Spleen (tissue), 7 donors: ENCODE measurements at regions not wholly inside any gene's neighbourhood (a gene's known extent, or its start where the extent isn't known, plus 50 kb on each side); places are given as distances from the start of the nearest gene placed in this dataset.

Experiments used
- POLR2A ChIP-seq, 3 donors: fragments of 450-650 bp; IDR thresholded peaks; one replicate each; pipeline ENCODE4 v1.5.1; 2017; ENCODE audit warnings: antibody characterized with exemption in 3 of 3, mild to moderate bottlenecking in 1 of 3
- POLR2AphosphoS5 ChIP-seq, 3 donors: sonication (generic); formaldehyde crosslinking; IDR thresholded peaks; one replicate each; pipeline ENCODE4 v1.5.1; 2017; ENCODE audit warnings: antibody characterized with exemption in 3 of 3
- TF ChIP-seq, protein P1 (sequence below), 11 experiments: fragments of 200-600 bp in 7 of 11; fragments of 450-650 bp in 4 of 11; sonication (generic) in 4 of 11; IDR thresholded peaks in 8 of 11; conservative IDR thresholded peaks in 3 of 11; 1 replicate in 7 of 11; 2 replicates in 4 of 11; pipeline versions ENCODE4 v1.4.0 to v1.8.0; 2016 to 2021; ENCODE audit warnings: antibody characterized with exemption in 11 of 11, inconsistent platforms in 4 of 11, mild to moderate bottlenecking in 1 of 11
- donor health status: DM: no; HTN: no; CAD: no; lungs with moderate emphysema.
- donor health status: DM: no; HTN: no; CAD: no.
- donor health status: DM: no; HTN: no; CAD: no.

DNA sequence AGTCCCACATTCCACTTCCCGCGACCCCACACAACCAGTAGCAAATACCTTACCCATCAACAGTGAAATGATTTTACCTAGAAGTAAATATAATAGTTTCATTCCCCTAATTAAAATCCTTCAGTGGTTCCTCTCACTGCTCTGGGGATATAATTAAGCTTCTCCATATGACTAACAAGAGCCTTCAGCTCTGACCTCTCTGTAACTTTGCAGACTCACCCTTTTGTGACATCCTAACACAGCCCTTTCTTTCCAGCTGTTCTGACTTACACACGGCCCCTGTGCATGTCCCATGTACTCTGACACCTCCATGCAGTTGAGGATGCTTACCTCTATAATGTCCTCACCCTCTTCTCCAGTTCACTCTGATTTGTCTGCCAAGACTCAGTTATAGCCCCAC is 137.3 kb upstream of the SPAG17 start:
- TF ChIP-seq POLR2AphosphoS5 (IDR thresholded peaks at IDR 0.05) (no peak), POLR2A (IDR thresholded peaks at IDR 0.05) (no peak)
- TF ChIP-seq, protein P1, sequence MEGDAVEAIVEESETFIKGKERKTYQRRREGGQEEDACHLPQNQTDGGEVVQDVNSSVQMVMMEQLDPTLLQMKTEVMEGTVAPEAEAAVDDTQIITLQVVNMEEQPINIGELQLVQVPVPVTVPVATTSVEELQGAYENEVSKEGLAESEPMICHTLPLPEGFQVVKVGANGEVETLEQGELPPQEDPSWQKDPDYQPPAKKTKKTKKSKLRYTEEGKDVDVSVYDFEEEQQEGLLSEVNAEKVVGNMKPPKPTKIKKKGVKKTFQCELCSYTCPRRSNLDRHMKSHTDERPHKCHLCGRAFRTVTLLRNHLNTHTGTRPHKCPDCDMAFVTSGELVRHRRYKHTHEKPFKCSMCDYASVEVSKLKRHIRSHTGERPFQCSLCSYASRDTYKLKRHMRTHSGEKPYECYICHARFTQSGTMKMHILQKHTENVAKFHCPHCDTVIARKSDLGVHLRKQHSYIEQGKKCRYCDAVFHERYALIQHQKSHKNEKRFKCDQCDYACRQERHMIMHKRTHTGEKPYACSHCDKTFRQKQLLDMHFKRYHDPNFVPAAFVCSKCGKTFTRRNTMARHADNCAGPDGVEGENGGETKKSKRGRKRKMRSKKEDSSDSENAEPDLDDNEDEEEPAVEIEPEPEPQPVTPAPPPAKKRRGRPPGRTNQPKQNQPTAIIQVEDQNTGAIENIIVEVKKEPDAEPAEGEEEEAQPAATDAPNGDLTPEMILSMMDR (IDR thresholded peaks at IDR 0.05 in 8 of 11, conservative IDR thresholded peaks at IDR 0.05 in 3 of 11): no peak
